Upper lobe of left lung (tissue), 6 donors: ENCODE measurements at regions not wholly inside any gene's neighbourhood (a gene's known extent, or its start where the extent isn't known, plus 50 kb on each side); places are given as distances from the start of the nearest gene placed in this dataset.

Source experiments
- ATAC-seq, 2 donors: fragments of 200-7000 bp; cut with Tn5 transposase; one replicate each; pipeline ENCODE4 v1.9.1; 2022; ENCODE audit warnings: mild to moderate bottlenecking in 2 of 2, moderate library complexity in 2 of 2; ENCODE audit not compliant: low FRiP score in 2 of 2
- DNase-seq, 2 donors: peaks; one replicate each; pipeline ENCODE4 v3.0.0-alpha.2; 2019 to 2020
- H3K27ac ChIP-seq, 4 donors: fragments of 200-600 bp; sonication (generic); one replicate each; pipeline ENCODE4 v1.5.1; 2016 to 2019
- H3K27me3 ChIP-seq, 4 donors: fragments of 200-600 bp; sonication (generic); one replicate each; pipeline ENCODE4 v1.5.1; 2017 to 2019
- H3K36me3 ChIP-seq, 4 donors: fragments of 200-600 bp; sonication (generic); one replicate each; pipeline ENCODE4 v1.5.1; 2016 to 2019
- H3K4me1 ChIP-seq, 4 donors: fragments of 200-600 bp; sonication (generic); one replicate each; pipeline ENCODE4 v1.5.1; 2018 to 2019
- H3K4me3 ChIP-seq, 4 donors: fragments of 200-600 bp; sonication (generic); one replicate each; pipeline ENCODE4 v1.5.1; 2017 to 2019; ENCODE audit warnings: mild to moderate bottlenecking in 2 of 4, moderate library complexity in 1 of 4
- H3K9me3 ChIP-seq, 4 donors: fragments of 200-600 bp; sonication (generic); one replicate each; pipeline ENCODE4 v1.5.1; 2018 to 2019
- CTCF ChIP-seq, 6 experiments: fragments of 450-650 bp in 4 of 6; fragments of 200-600 bp in 2 of 6; sonication (generic) in 2 of 6; IDR thresholded peaks; one replicate each; pipeline ENCODE4 v1.5.1; 2016 to 2019; ENCODE audit warnings: antibody characterized with exemption in 6 of 6
- EP300 ChIP-seq, 4 donors: sonication (generic); formaldehyde crosslinking; IDR thresholded peaks; one replicate each; pipeline ENCODE4 v1.5.1; 2017; ENCODE audit warnings: antibody characterized with exemption in 4 of 4, control low read depth in 2 of 4
- POLR2A ChIP-seq, 4 donors: fragments of 450-650 bp; IDR thresholded peaks; one replicate each; pipeline ENCODE4 v1.5.1; 2016 to 2017; ENCODE audit warnings: antibody characterized with exemption in 4 of 4, mild to moderate bottlenecking in 2 of 4
- POLR2AphosphoS5 ChIP-seq, 2 donors: sonication (generic); formaldehyde crosslinking; IDR thresholded peaks; one replicate each; pipeline ENCODE4 v1.5.1; 2017; ENCODE audit warnings: antibody characterized with exemption in 2 of 2
- WGBS, 2 donors: methylation state at CpG; one replicate each; pipeline ENCODE4 v1.1.5; 2017 to 2018; 5-methylcytosine and 5-hydroxymethylcytosine counted together
- donor health status: DM: no; HTN: no; CAD: no; lungs with moderate emphysema.
- donor health status: DM: no; HTN: yes; CAD: no; lungs with severe emphysema.

GRCh38 chr13:107669391-107669993, 545.8 kb downstream of the LIG4 start:
- Histone ChIP-seq H3K27ac (no peak overlapping the region), H3K4me3 (no peak overlapping the region), H3K36me3 (no peaks in the 10 kb centered on the region), H3K9me3 (no peaks in the 10 kb centered on the region), H3K4me1 (no peaks in the 10 kb centered on the region), H3K27me3 (no peaks in the 10 kb centered on the region)
- WGBS, 2 donors: 87 to 90% methylated on average over 8 of the region's 8 CpGs
- DNase-seq: no peak
- ATAC-seq: no peak
- TF ChIP-seq CTCF (IDR thresholded peaks at IDR 0.05) (no peak), POLR2A (IDR thresholded peaks at IDR 0.05) (no peak), POLR2AphosphoS5 (IDR thresholded peaks at IDR 0.05) (no peak), EP300 (IDR thresholded peaks at IDR 0.05) (no peak)

GRCh38 chr13:107665926-107666458, 549.3 kb downstream of the LIG4 start:
- no peak overlapping the region for H3K4me3 ChIP-seq
- 83 to 87% methylated on average over 2 of the region's 2 CpGs for WGBS, 2 donors
- TF ChIP-seq CTCF (IDR thresholded peaks at IDR 0.05): no peak
- TF ChIP-seq POLR2AphosphoS5 (IDR thresholded peaks at IDR 0.05): no peak
- TF ChIP-seq POLR2A (IDR thresholded peaks at IDR 0.05): no peak
- TF ChIP-seq EP300 (IDR thresholded peaks at IDR 0.05): no peak
- no peaks in the 10 kb centered on the region for H3K27me3 ChIP-seq
- H3K9me3 ChIP-seq: no peaks in the 10 kb centered on the region
- no peaks in the 10 kb centered on the region for H3K36me3 ChIP-seq
- no peak for DNase-seq
- ATAC-seq: no peak
- H3K4me1 ChIP-seq: no peaks in the 10 kb centered on the region
- no peak overlapping the region for H3K27ac ChIP-seq

GRCh38 chr13:107650081-107650701, 565.1 kb downstream of the LIG4 start:
- WGBS, 2 donors: 20 to 23% methylated on average over 15 of the region's 15 CpGs
- Histone ChIP-seq H3K36me3 (no peaks in the 10 kb centered on the region), H3K9me3 (no peaks in the 10 kb centered on the region), H3K27me3 (no peaks in the 10 kb centered on the region), H3K4me1 (no peaks in the 10 kb centered on the region), H3K27ac (no peak overlapping the region), H3K4me3 (no peak overlapping the region)
- TF ChIP-seq EP300 (IDR thresholded peaks at IDR 0.05) (no peak), POLR2AphosphoS5 (IDR thresholded peaks at IDR 0.05) (no peak), CTCF (IDR thresholded peaks at IDR 0.05) (peak; percentile 40 to 69 (median 52))
- DNase-seq (peak; percentile 40 to 81), ATAC-seq (peak; percentile 53 to 56)

- Histone ChIP-seq H3K4me3 (no peak overlapping the region), H3K4me1 (no peaks in the 10 kb centered on the region), H3K27ac (no peak overlapping the region), H3K36me3 (no peaks in the 10 kb centered on the region), H3K27me3 (no peaks in the 10 kb centered on the region), H3K9me3 (no peaks in the 10 kb centered on the region)
- ATAC-seq (no peak), DNase-seq (no peak)
- no peak for TF ChIP-seq POLR2A (IDR thresholded peaks at IDR 0.05)
- TF ChIP-seq EP300 (IDR thresholded peaks at IDR 0.05): no peak
- TF ChIP-seq POLR2AphosphoS5 (IDR thresholded peaks at IDR 0.05): no peak
- no peak for TF ChIP-seq CTCF (IDR thresholded peaks at IDR 0.05)
Measured at GRCh38 chr13:107649079-107649478, 566.3 kb downstream of the LIG4 start.

GRCh38 chr13:107644136-107644535, 571.2 kb downstream of the LIG4 start:
- Histone ChIP-seq H3K27ac (no peak overlapping the region), H3K4me1 (no peaks in the 10 kb centered on the region), H3K9me3 (no peaks in the 10 kb centered on the region), H3K36me3 (no peaks in the 10 kb centered on the region), H3K4me3 (no peak overlapping the region), H3K27me3 (no peaks in the 10 kb centered on the region)
- WGBS, 2 donors: 43% methylated on average over 4 of the region's 4 CpGs
- no peak for TF ChIP-seq CTCF (IDR thresholded peaks at IDR 0.05)
- TF ChIP-seq EP300 (IDR thresholded peaks at IDR 0.05): no peak
- TF ChIP-seq POLR2AphosphoS5 (IDR thresholded peaks at IDR 0.05): no peak
- TF ChIP-seq POLR2A (IDR thresholded peaks at IDR 0.05): no peak
- ATAC-seq (no peak), DNase-seq (no peak)
